ENCODE measurements at regions not wholly inside any gene's neighbourhood (a gene's known extent, or its start where the extent isn't known, plus 50 kb on each side); places are given as distances from the start of the nearest gene placed in this dataset.

DNA sequence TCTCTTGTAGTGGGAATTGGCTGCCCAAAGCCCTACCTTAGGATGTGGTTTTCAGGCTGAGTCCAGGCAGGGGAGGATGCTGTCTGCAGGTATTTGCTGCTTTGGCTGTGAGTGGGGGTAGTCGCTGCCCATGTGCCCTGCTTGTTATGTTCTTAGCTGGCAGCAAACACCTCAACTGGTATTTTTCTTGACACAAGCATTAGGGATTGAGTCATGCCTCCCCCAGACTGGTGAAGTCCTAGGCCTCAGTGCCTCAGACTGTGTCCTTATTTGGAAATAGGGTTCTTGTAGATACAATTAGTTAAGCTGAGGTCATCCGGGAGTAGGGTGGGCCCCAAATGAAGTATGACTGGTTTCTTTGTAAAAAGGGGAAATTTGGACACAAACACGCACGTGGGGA is 808.3 kb upstream of the EEF2KMT start:
- TF ChIP-seq, protein P1, sequence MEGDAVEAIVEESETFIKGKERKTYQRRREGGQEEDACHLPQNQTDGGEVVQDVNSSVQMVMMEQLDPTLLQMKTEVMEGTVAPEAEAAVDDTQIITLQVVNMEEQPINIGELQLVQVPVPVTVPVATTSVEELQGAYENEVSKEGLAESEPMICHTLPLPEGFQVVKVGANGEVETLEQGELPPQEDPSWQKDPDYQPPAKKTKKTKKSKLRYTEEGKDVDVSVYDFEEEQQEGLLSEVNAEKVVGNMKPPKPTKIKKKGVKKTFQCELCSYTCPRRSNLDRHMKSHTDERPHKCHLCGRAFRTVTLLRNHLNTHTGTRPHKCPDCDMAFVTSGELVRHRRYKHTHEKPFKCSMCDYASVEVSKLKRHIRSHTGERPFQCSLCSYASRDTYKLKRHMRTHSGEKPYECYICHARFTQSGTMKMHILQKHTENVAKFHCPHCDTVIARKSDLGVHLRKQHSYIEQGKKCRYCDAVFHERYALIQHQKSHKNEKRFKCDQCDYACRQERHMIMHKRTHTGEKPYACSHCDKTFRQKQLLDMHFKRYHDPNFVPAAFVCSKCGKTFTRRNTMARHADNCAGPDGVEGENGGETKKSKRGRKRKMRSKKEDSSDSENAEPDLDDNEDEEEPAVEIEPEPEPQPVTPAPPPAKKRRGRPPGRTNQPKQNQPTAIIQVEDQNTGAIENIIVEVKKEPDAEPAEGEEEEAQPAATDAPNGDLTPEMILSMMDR (IDR thresholded peaks at IDR 0.05; ENCODE audit: insufficient read depth, low read length, poor library complexity, severe bottlenecking): no peak
- no peak for TF ChIP-seq EZH2phosphoT487 (conservative IDR thresholded peaks at IDR 0.05; ENCODE audit: low read length)

Measured in SU-DHL-6 (cell line).